ENCODE measurements at regions not wholly inside any gene's neighbourhood (a gene's known extent, or its start where the extent isn't known, plus 50 kb on each side); places are given as distances from the start of the nearest gene placed in this dataset.
A peak's percentile ranks its signal among the peaks of the same experiment; 100 is the strongest.

- intact Hi-C loops (cut with DNase I, micrococcal nuclease) = no loop called here
- ATAC-seq = no peak
- no peak for DNase-seq
- H3K36me3 ChIP-seq (ENCODE audit: low read depth) = no peaks in the 10 kb centered on the region
- no peak overlapping the region for H3K4me3 ChIP-seq
- no peaks in the 10 kb centered on the region for H3K4me1 ChIP-seq (ENCODE audit: low read depth)
- TF ChIP-seq CTCF (IDR thresholded peaks at IDR 0.05) = no peak
- H3K9me3 ChIP-seq = no peaks in the 10 kb centered on the region
These were observed 386.7 kb downstream of the TFAP2A start for GRCh38 chr6:10028222-10028621.

GRCh38 chr6:10019851-10020250, 395.0 kb downstream of the TFAP2A start:
- ATAC-seq (no peak), DNase-seq (no peak)
- no peak for TF ChIP-seq CTCF (IDR thresholded peaks at IDR 0.05)
- Histone ChIP-seq H3K36me3 (ENCODE audit: low read depth) (no peaks in the 10 kb centered on the region), H3K4me3 (no peak overlapping the region), H3K4me1 (ENCODE audit: low read depth) (no peaks in the 10 kb centered on the region), H3K9me3 (no peaks in the 10 kb centered on the region)
- intact Hi-C loops (cut with DNase I, micrococcal nuclease) = no loop called here

GRCh38 chr6:10014557-10014956, 400.3 kb downstream of the TFAP2A start:
- TF ChIP-seq CTCF (IDR thresholded peaks at IDR 0.05) = no peak

GRCh38 chr6:10000551-10000950, 414.3 kb downstream of the TFAP2A start:
- no peak for ATAC-seq
- no peak for TF ChIP-seq CTCF (IDR thresholded peaks at IDR 0.05)
- Histone ChIP-seq H3K4me1 (ENCODE audit: low read depth) (no peaks in the 10 kb centered on the region), H3K9me3 (no peaks in the 10 kb centered on the region), H3K4me3 (no peak overlapping the region), H3K36me3 (ENCODE audit: low read depth) (no peaks in the 10 kb centered on the region)
- DNase-seq = no peak
- intact Hi-C loops (cut with DNase I, micrococcal nuclease) = no loop called here

More at GRCh38 chr6:10014557-10014956, 400.3 kb downstream of the TFAP2A start:
- Histone ChIP-seq H3K9me3 (peaks cover 3% of the 10 kb centered on the region), H3K4me1 (ENCODE audit: low read depth) (no peaks in the 10 kb centered on the region), H3K36me3 (ENCODE audit: low read depth) (no peaks in the 10 kb centered on the region), H3K4me3 (no peak overlapping the region)
- DNase-seq (peak in 1 of 3 donors; percentile 3), ATAC-seq (no peak)
- intact Hi-C loops (cut with DNase I, micrococcal nuclease) = no loop called here

- TF ChIP-seq CTCF (IDR thresholded peaks at IDR 0.05) = no peak
- intact Hi-C loops (cut with DNase I, micrococcal nuclease) = no loop called here
- H3K9me3 ChIP-seq = no peaks in the 10 kb centered on the region
- DNase-seq (no peak), ATAC-seq (no peak)
- H3K4me3 ChIP-seq = no peak overlapping the region
- H3K36me3 ChIP-seq (ENCODE audit: low read depth) = no peaks in the 10 kb centered on the region
- no peaks in the 10 kb centered on the region for H3K4me1 ChIP-seq (ENCODE audit: low read depth)
These were observed 415.1 kb downstream of the TFAP2A start for GRCh38 chr6:9999796-10000195.

GRCh38 chr6:9986273-9986672, 428.6 kb downstream of the TFAP2A start:
- TF ChIP-seq CTCF (IDR thresholded peaks at IDR 0.05) = no peak
- intact Hi-C loops (cut with DNase I, micrococcal nuclease) = no loop called here
- DNase-seq = no peak
- Histone ChIP-seq H3K4me1 (ENCODE audit: low read depth) (no peaks in the 10 kb centered on the region), H3K4me3 (no peak overlapping the region), H3K36me3 (ENCODE audit: low read depth) (no peaks in the 10 kb centered on the region), H3K9me3 (no peaks in the 10 kb centered on the region)
- ATAC-seq = no peak
